SKM-1 (cell line): ENCODE measurements at regions not wholly inside any gene's neighbourhood (a gene's known extent, or its start where the extent isn't known, plus 50 kb on each side); places are given as distances from the start of the nearest gene placed in this dataset.

ENCODE experiments used
- DNase-seq: peaks from one replicate; lab custom pipeline; 2025; ENCODE audit not compliant: unreplicated experiment; lab: John Stamatoyannopoulos, UW

GRCh38 chr13:107586216-107586615 lies 629.1 kb downstream of the LIG4 start:
- DNase-seq, result no peak

- no peak for DNase-seq
Measured at GRCh38 chr13:107585469-107586180, 629.7 kb downstream of the LIG4 start.

- no peak for DNase-seq
Measured at GRCh38 chr13:107582171-107582570, 633.2 kb downstream of the LIG4 start.

- DNase-seq, result no peak
Measured at GRCh38 chr13:107580741-107581412, 634.5 kb downstream of the LIG4 start.

GRCh38 chr13:107576430-107576829 lies 638.9 kb downstream of the LIG4 start:
- DNase-seq, result no peak

GRCh38 chr13:107574517-107575210 lies 640.7 kb downstream of the LIG4 start:
- DNase-seq, result no peak

GRCh38 chr13:107573184-107573583 lies 642.2 kb downstream of the LIG4 start:
- no peak for DNase-seq

- no peak for DNase-seq
Measured at GRCh38 chr13:107572156-107572555, 643.2 kb downstream of the LIG4 start.

GRCh38 chr13:107568181-107568580 lies 647.2 kb downstream of the LIG4 start:
- no peak for DNase-seq

- DNase-seq, result no peak
Measured at GRCh38 chr13:107563099-107563925, 652.0 kb downstream of the LIG4 start.

- no peak for DNase-seq
Measured at GRCh38 chr13:107562203-107562602, 653.1 kb downstream of the LIG4 start.

GRCh38 chr13:107554460-107554859 lies 660.9 kb downstream of the LIG4 start:
- no peak for DNase-seq

- DNase-seq, result no peak
Measured at GRCh38 chr13:107553838-107554237, 661.5 kb downstream of the LIG4 start.

GRCh38 chr13:107551521-107551920 lies 663.8 kb downstream of the LIG4 start:
- DNase-seq, result no peak

GRCh38 chr13:107548338-107548737 lies 667.0 kb downstream of the LIG4 start:
- no peak for DNase-seq

GRCh38 chr13:107545946-107546502 lies 669.3 kb downstream of the LIG4 start:
- DNase-seq, result no peak

- DNase-seq, result no peak
Measured at GRCh38 chr13:107534548-107534947, 680.8 kb downstream of the LIG4 start.

GRCh38 chr13:107531816-107532215 lies 683.5 kb downstream of the LIG4 start:
- DNase-seq, result no peak

GRCh38 chr13:107531180-107531579 lies 684.2 kb downstream of the LIG4 start:
- DNase-seq, result no peak

GRCh38 chr13:107529035-107529434 lies 686.3 kb downstream of the LIG4 start:
- no peak for DNase-seq

GRCh38 chr13:107518780-107519179 lies 696.6 kb downstream of the LIG4 start:
- DNase-seq, result no peak
